ENCODE measurements at regions not wholly inside any gene's neighbourhood (a gene's known extent, or its start where the extent isn't known, plus 50 kb on each side); places are given as distances from the start of the nearest gene placed in this dataset.
"Not testable (repeated sequence)": the region's sequence is repeated elsewhere in the genome, so short reads cannot be mapped to it uniquely, and the experiment has no call there.

- no peak for DNase-seq (ENCODE audit: low read depth in 2 of 2)
These were observed 75.0 kb upstream of the PPP1R26 start for GRCh38 chr9:135404451-135405144.

- not testable (repeated sequence) for DNase-seq (ENCODE audit: low read depth in 2 of 2)
These were observed 74.5 kb upstream of the PPP1R26 start for GRCh38 chr9:135405145-135405464.

GRCh38 chr9:135408476-135409254 lies 70.9 kb upstream of the PPP1R26 start:
- DNase-seq (ENCODE audit: low read depth in 2 of 2), result no peak

GRCh38 chr9:135409286-135410200 lies 70.0 kb upstream of the PPP1R26 start:
- no peak for DNase-seq (ENCODE audit: low read depth in 2 of 2)

- DNase-seq (ENCODE audit: low read depth in 2 of 2), result no peak
These were observed 69.2 kb upstream of the PPP1R26 start for GRCh38 chr9:135410421-135410820.

- DNase-seq (ENCODE audit: low read depth in 2 of 2), result no peak
These were observed 68.6 kb upstream of the PPP1R26 start for GRCh38 chr9:135410831-135411473.

- not testable (repeated sequence) for DNase-seq (ENCODE audit: low read depth in 2 of 2)
These were observed 68.0 kb upstream of the PPP1R26 start for GRCh38 chr9:135411605-135412004.

- DNase-seq (ENCODE audit: low read depth in 2 of 2), result peak; percentile 59 to 64
These were observed 67.1 kb upstream of the PPP1R26 start for GRCh38 chr9:135412315-135413085.

- DNase-seq (ENCODE audit: low read depth in 2 of 2), result no peak
These were observed 66.6 kb upstream of the PPP1R26 start for GRCh38 chr9:135413086-135413375.

GRCh38 chr9:135413461-135413860 lies 66.1 kb upstream of the PPP1R26 start:
- no peak for DNase-seq (ENCODE audit: low read depth in 2 of 2)

- no peak for DNase-seq (ENCODE audit: low read depth in 2 of 2)
These were observed 65.3 kb upstream of the PPP1R26 start for GRCh38 chr9:135414293-135414692.

- DNase-seq (ENCODE audit: low read depth in 2 of 2), result no peak
These were observed 64.0 kb upstream of the PPP1R26 start for GRCh38 chr9:135415586-135415985.

GRCh38 chr9:135416664-135417290 lies 62.8 kb upstream of the PPP1R26 start:
- DNase-seq (ENCODE audit: low read depth in 2 of 2), result no peak

- DNase-seq (ENCODE audit: low read depth in 2 of 2), result no peak
These were observed 61.4 kb upstream of the PPP1R26 start for GRCh38 chr9:135418161-135418560.

- DNase-seq (ENCODE audit: low read depth in 2 of 2), result no peak
These were observed 60.5 kb upstream of the PPP1R26 start for GRCh38 chr9:135419106-135419505.

- no peak for DNase-seq (ENCODE audit: low read depth in 2 of 2)
These were observed 57.1 kb upstream of the PPP1R26 start for GRCh38 chr9:135422341-135422944.

GRCh38 chr9:135423725-135424124 lies 55.9 kb upstream of the PPP1R26 start:
- DNase-seq (ENCODE audit: low read depth in 2 of 2), result no peak

Measured in activated CD4-positive, alpha-beta T cell treated with anti-CD3 and anti-CD28 coated beads for 24 hours (primary cell).